Osteocyte (in vitro differentiated cells): ENCODE measurements at regions not wholly inside any gene's neighbourhood (a gene's known extent, or its start where the extent isn't known, plus 50 kb on each side); places are given as distances from the start of the nearest gene placed in this dataset.

ENCODE experiments used
- DNase-seq: peaks from one replicate; pipeline ENCODE4 v3.0.0; 2021; ENCODE audit warnings: mixed read lengths; ENCODE audit not compliant: unreplicated experiment; ENCODE audit errors: extremely low spot score
- H3K27ac Mint-ChIP-seq: one replicate; pipeline ENCODE4 v1.8.0; 2021; ENCODE audit warnings: mild to moderate bottlenecking, mixed read lengths; ENCODE audit not compliant: unreplicated experiment
- H3K27me3 Mint-ChIP-seq: one replicate; pipeline ENCODE4 v1.8.0; 2021; ENCODE audit warnings: mixed read lengths; ENCODE audit not compliant: unreplicated experiment
- H3K36me3 Mint-ChIP-seq: one replicate; pipeline ENCODE4 v1.8.0; 2021; ENCODE audit warnings: mixed read lengths; ENCODE audit not compliant: unreplicated experiment
- H3K4me1 Mint-ChIP-seq: one replicate; pipeline ENCODE4 v1.8.0; 2021; ENCODE audit warnings: mixed read lengths; ENCODE audit not compliant: unreplicated experiment
- H3K4me3 Mint-ChIP-seq: one replicate; pipeline ENCODE4 v1.8.0; 2021; ENCODE audit warnings: mild to moderate bottlenecking, moderate library complexity, mixed read lengths; ENCODE audit not compliant: unreplicated experiment
- H3K9me3 Mint-ChIP-seq: one replicate; pipeline ENCODE4 v1.8.0; 2021; ENCODE audit warnings: mixed read lengths; ENCODE audit not compliant: unreplicated experiment
- TF ChIP-seq, protein P1 (sequence below): fragments of 200-600 bp; sonication (generic); IDR thresholded peaks from 2 replicates; pipeline ENCODE4 v1.5.0; 2021; ENCODE audit warnings: antibody characterized with exemption, mild to moderate bottlenecking, moderate library complexity

DNA sequence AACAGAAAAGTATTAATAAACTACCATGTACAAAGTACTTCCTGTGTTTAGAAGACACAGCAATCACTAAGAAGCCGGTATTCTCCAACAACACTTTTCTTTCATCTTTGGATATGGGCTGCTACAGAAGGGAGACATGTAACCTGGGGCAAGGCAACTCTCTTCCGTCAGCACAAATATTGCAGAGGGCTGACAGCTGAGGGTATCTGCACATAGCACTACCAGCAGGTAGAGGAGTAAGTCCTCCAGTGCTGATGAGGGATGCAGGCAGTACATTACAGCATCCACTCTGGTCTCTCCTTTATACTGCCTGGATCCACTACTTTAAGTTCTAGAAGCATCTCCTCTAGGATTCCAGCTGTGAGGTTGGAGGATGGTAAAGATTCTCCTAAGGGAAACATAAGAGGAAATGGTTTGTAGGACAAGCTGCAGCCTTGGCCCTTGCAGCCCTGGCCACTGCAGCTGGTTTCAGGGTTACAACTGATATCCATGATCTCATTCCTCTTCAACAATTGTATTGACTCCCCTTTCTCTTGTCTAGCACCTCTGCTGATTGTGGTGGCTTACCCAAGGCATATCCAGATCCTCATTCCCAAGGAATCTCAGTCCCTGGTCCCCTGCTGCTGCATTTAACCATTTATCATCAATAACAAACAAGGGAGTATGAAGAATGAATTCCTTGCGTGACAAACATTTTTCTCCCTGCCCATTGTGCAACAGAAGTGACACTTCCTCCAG lies 110.7 kb upstream of the ADGRF1 start:
- H3K36me3 Mint-ChIP-seq, result no peaks in the 10 kb centered on the region
- H3K27me3 Mint-ChIP-seq, result peaks cover 5% of the 10 kb centered on the region
- H3K9me3 Mint-ChIP-seq, result no peaks in the 10 kb centered on the region

DNA sequence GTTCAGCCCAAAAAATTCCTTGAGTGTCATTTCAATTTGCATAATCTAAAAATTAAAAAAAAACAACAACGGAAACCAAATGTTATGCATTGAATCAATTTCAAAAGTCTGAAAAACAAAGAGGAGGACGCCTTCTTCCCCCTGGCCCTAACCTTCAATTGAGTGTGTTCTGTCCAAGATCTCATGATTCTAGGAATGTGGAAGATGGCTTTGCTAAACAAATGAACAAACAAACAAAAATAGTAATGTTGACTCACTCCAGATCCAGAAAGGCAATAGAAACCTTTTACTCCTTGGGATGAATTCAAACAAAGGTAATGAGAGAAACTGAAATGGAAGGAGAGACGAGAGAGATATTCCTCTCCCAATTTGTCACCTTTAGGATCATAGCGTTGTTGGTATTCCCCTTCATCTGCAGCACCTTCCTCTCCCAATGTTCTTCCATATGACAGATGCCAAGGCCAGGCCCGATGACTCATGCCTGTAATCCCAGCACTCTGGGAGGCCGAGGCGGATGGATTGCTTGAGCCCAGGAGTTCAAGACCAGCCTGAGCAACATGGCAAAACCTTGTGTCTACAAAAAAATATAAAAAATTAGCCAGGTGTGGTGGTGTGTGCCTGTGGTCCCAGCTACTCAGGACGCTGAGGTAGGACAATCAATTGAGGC lies 109.2 kb upstream of the ADGRF1 start:
- Mint-ChIP-seq H3K27ac (no peak overlapping the region), H3K36me3 (no peaks in the 10 kb centered on the region), H3K9me3 (no peaks in the 10 kb centered on the region), H3K4me1 (peaks cover 19% of the 10 kb centered on the region), H3K4me3 (no peak overlapping the region), H3K27me3 (peaks cover 5% of the 10 kb centered on the region)
- TF ChIP-seq, protein P1, sequence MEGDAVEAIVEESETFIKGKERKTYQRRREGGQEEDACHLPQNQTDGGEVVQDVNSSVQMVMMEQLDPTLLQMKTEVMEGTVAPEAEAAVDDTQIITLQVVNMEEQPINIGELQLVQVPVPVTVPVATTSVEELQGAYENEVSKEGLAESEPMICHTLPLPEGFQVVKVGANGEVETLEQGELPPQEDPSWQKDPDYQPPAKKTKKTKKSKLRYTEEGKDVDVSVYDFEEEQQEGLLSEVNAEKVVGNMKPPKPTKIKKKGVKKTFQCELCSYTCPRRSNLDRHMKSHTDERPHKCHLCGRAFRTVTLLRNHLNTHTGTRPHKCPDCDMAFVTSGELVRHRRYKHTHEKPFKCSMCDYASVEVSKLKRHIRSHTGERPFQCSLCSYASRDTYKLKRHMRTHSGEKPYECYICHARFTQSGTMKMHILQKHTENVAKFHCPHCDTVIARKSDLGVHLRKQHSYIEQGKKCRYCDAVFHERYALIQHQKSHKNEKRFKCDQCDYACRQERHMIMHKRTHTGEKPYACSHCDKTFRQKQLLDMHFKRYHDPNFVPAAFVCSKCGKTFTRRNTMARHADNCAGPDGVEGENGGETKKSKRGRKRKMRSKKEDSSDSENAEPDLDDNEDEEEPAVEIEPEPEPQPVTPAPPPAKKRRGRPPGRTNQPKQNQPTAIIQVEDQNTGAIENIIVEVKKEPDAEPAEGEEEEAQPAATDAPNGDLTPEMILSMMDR, result no peak
- no peak for DNase-seq

More for the DNA sequence above, 110.7 kb upstream of the ADGRF1 start:
- TF ChIP-seq, protein P1, result no peak
- no peak for DNase-seq
- H3K27ac Mint-ChIP-seq, result no peak overlapping the region
- H3K4me3 Mint-ChIP-seq, result no peak overlapping the region
- H3K4me1 Mint-ChIP-seq, result peaks cover 5% of the 10 kb centered on the region

DNA sequence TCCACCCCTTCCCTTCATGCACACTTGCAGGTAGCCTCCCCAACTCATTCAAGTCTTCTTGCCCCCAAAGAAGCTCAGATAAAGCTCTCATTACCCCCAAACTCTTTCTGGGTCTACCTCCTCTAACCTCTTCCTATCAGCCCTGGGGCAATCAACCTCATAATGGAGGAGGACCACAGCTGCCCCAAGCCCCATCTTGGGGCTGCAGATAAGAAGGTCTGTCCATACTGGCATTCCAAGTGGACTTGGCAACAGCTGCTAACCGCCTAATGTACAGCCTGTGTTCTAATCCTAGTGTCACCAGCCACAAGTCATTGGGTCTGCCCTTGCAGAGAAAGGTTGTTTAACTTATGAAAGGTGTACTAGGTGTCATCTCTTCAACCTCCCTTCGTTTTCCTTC lies 107.4 kb upstream of the ADGRF1 start:
- Mint-ChIP-seq H3K4me1 (peaks cover 24% of the 10 kb centered on the region), H3K36me3 (no peaks in the 10 kb centered on the region), H3K27ac (no peak overlapping the region), H3K27me3 (peaks cover 5% of the 10 kb centered on the region), H3K4me3 (no peak overlapping the region), H3K9me3 (no peaks in the 10 kb centered on the region)
- DNase-seq, result no peak
- TF ChIP-seq, protein P1, result no peak

DNA sequence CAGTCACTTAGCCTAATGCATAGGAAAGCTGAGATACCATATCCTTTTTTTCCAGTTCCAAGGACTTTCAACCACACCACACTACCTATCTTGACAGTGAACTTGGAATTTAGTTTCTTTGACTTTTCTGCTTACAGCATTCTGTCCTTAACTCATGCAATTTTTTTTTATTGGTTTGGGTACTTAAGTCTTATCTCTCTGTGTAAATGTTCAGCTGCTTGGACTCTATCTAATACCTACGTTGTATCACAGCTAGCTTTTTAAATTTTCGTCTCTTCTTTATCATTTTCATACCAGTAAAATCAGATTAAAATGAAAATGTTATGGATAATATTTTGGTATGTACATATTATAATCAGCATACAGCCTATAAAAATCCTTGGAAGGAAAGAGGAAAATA lies 106.9 kb upstream of the ADGRF1 start:
- Mint-ChIP-seq H3K36me3 (no peaks in the 10 kb centered on the region), H3K27me3 (peaks cover 5% of the 10 kb centered on the region), H3K27ac (no peak overlapping the region), H3K9me3 (no peaks in the 10 kb centered on the region), H3K4me1 (peaks cover 24% of the 10 kb centered on the region), H3K4me3 (no peak overlapping the region)
- DNase-seq, result no peak
- TF ChIP-seq, protein P1, result no peak

DNA sequence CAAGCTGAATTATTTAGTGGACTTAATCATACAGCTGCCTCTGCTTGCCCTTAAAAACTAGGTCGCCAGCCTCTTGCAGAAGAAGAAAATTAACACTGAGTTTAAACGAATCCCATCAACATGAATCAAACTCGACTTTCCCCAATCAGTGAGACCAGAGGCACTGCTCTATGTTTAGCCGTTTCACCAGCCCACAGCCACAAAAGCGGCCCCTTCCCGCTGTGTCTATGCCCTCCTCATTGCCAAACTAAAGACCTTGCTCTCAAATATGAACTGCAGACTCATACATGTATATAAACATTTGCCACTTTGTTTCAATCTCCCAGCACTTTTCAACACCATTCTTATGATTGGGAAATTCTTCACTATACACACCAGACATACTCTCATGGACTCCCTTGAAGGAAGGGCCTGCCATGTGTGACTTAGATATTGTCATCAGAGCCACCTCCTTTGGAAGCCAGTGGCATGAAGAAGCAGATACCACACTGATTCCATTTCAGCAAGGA lies 105.8 kb upstream of the ADGRF1 start:
- no peak overlapping the region for H3K27ac Mint-ChIP-seq
- no peak overlapping the region for H3K4me3 Mint-ChIP-seq
- H3K27me3 Mint-ChIP-seq, result peaks cover 2% of the 10 kb centered on the region
- H3K36me3 Mint-ChIP-seq, result peaks cover 2% of the 10 kb centered on the region
- peaks cover 20% of the 10 kb centered on the region for H3K4me1 Mint-ChIP-seq
- DNase-seq, result no peak
- H3K9me3 Mint-ChIP-seq, result no peaks in the 10 kb centered on the region
- TF ChIP-seq, protein P1, result no peak
